ENCODE measurements at regions not wholly inside any gene's neighbourhood (a gene's known extent, or its start where the extent isn't known, plus 50 kb on each side); places are given as distances from the start of the nearest gene placed in this dataset.

DNA sequence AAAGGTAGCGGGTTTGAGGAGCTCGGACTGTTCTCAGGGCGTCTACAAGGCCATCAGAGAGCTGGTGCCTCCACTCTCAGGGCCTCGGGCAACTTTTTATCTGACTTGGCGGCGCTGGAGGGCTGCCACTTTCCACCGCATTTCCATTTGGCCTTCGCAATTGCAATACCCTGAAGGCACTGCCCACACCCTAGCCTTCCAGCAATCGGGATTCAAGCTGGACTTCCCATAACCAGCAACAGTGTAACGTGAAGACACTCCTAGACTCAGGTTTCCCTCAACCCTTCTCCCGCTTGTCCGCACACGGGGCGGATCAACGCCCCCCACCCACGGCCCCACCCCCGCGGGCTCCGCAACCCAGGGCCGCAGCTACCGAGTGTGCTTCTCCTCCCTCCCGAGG is 50.2 kb upstream of the BCOR start:
- no peak for DNase-seq
- H3K27ac Mint-ChIP-seq = peak overlapping the region in 1 of 2 donors; percentile 90
- peaks cover 42% of the 10 kb centered on the region for H3K4me1 Mint-ChIP-seq
- peaks cover 13% of the 10 kb centered on the region for H3K27me3 Mint-ChIP-seq
- ATAC-seq = no peak
- H3K4me3 Mint-ChIP-seq = no peak overlapping the region
- no peaks in the 10 kb centered on the region for H3K9me3 Mint-ChIP-seq
